ENCODE measurements at regions not wholly inside any gene's neighbourhood (a gene's known extent, or its start where the extent isn't known, plus 50 kb on each side); places are given as distances from the start of the nearest gene placed in this dataset.

- TF ChIP-seq CTCF (IDR thresholded peaks at IDR 0.05; ENCODE audit: borderline replicate concordance, extremely low read depth, low read length, poor library complexity, severe bottlenecking) (no peak), EZH2 (IDR thresholded peaks at IDR 0.05; ENCODE audit: borderline replicate concordance, low read depth, low read length, severe bottlenecking) (no peak)
Measured at GRCh38 chr1:221979444-221980032, 237.6 kb upstream of the DUSP10 start.

Data from DND-41 (cell line).